ENCODE measurements at regions not wholly inside any gene's neighbourhood (a gene's known extent, or its start where the extent isn't known, plus 50 kb on each side); places are given as distances from the start of the nearest gene placed in this dataset.

DNA sequence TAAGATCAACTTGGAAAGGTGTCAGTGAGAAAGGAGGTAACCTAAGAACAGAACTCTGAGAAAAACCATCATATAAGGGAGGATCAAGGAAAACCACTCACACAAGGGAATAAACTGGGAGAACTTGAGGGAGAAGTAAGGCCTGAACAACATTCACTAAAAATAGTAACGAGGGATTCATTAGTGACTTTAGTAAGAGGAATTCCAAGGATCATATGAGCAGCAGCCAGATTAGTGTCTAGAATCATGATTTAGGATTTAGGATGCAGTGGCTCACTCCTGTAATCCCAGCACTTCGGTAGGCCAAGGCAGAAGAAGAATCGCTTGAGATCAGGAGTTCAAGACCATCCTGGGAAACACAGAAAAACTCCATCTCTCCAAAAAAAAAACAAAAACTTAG lies 376.5 kb upstream of the MARCKS start:
- TF ChIP-seq, protein P1, sequence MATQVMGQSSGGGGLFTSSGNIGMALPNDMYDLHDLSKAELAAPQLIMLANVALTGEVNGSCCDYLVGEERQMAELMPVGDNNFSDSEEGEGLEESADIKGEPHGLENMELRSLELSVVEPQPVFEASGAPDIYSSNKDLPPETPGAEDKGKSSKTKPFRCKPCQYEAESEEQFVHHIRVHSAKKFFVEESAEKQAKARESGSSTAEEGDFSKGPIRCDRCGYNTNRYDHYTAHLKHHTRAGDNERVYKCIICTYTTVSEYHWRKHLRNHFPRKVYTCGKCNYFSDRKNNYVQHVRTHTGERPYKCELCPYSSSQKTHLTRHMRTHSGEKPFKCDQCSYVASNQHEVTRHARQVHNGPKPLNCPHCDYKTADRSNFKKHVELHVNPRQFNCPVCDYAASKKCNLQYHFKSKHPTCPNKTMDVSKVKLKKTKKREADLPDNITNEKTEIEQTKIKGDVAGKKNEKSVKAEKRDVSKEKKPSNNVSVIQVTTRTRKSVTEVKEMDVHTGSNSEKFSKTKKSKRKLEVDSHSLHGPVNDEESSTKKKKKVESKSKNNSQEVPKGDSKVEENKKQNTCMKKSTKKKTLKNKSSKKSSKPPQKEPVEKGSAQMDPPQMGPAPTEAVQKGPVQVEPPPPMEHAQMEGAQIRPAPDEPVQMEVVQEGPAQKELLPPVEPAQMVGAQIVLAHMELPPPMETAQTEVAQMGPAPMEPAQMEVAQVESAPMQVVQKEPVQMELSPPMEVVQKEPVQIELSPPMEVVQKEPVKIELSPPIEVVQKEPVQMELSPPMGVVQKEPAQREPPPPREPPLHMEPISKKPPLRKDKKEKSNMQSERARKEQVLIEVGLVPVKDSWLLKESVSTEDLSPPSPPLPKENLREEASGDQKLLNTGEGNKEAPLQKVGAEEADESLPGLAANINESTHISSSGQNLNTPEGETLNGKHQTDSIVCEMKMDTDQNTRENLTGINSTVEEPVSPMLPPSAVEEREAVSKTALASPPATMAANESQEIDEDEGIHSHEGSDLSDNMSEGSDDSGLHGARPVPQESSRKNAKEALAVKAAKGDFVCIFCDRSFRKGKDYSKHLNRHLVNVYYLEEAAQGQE (IDR thresholded peaks at IDR 0.05; ENCODE audit: insufficient read depth in 1 of 2, low read depth in 2 of 2, low read length in 2 of 2): no peak
- no peak for TF ChIP-seq POLR2AphosphoS5 (IDR thresholded peaks at IDR 0.05; ENCODE audit: low read depth, low read length)
